ENCODE measurements at regions not wholly inside any gene's neighbourhood (a gene's known extent, or its start where the extent isn't known, plus 50 kb on each side); places are given as distances from the start of the nearest gene placed in this dataset.

GRCh38 chr2:59909147-59909546 is 644.3 kb downstream of the BCL11A start:
- Mint-ChIP-seq H3K4me3 (no peak overlapping the region), H3K27me3 (no peaks in the 10 kb centered on the region), H3K27ac (no peak overlapping the region), H3K4me1 (ENCODE audit: low read depth) (peaks cover 18% of the 10 kb centered on the region), H3K36me3 (ENCODE audit: low read depth) (no peaks in the 10 kb centered on the region), H3K9me3 (no peaks in the 10 kb centered on the region)
- ChIA-PET CTCF (no interaction called here), POLR2A (interaction anchor here (1.7 kb wide), 1 partner anchor 21 kb away, joined by 5 read pairs; no protein-coding TSS in a partner anchor)
- no peaks in the 10 kb centered on the region for H3K9me3 ChIP-seq (ENCODE audit: control insufficient read depth in 1 of 2, insufficient read depth in 1 of 2, low read length in 2 of 2)
- no peak overlapping the region for H3K27ac ChIP-seq (ENCODE audit: low read depth in 1 of 2, low read length in 2 of 2)
- no peak for TF ChIP-seq CTCF (IDR thresholded peaks at IDR 0.05)
- no peaks in the 10 kb centered on the region for H3K4me1 ChIP-seq (ENCODE audit: insufficient read depth, low read length)
- H3K36me3 ChIP-seq (ENCODE audit: insufficient read depth, low read length), result no peaks in the 10 kb centered on the region
- DNase-seq (no peak), ATAC-seq (ENCODE audit: poor library complexity) (no peak)
- H3K27me3 ChIP-seq (ENCODE audit: control insufficient read depth in 1 of 2, insufficient read depth in 2 of 2, low read length in 2 of 2), result no peaks in the 10 kb centered on the region
- intact Hi-C loops (cut with DNase I, micrococcal nuclease), result no loop called here
- no peak overlapping the region for H3K4me3 ChIP-seq (ENCODE audit: low read length)

- Mint-ChIP-seq H3K27me3 (no peaks in the 10 kb centered on the region), H3K36me3 (ENCODE audit: low read depth) (no peaks in the 10 kb centered on the region), H3K9me3 (no peaks in the 10 kb centered on the region), H3K27ac (no peak overlapping the region), H3K4me1 (ENCODE audit: low read depth) (peaks cover 18% of the 10 kb centered on the region), H3K4me3 (no peak overlapping the region)
- no peak for ATAC-seq (ENCODE audit: poor library complexity)
- H3K9me3 ChIP-seq (ENCODE audit: control insufficient read depth in 1 of 2, insufficient read depth in 1 of 2, low read length in 2 of 2), result no peaks in the 10 kb centered on the region
- H3K27me3 ChIP-seq (ENCODE audit: control insufficient read depth in 1 of 2, insufficient read depth in 2 of 2, low read length in 2 of 2), result no peaks in the 10 kb centered on the region
- no peaks in the 10 kb centered on the region for H3K4me1 ChIP-seq (ENCODE audit: insufficient read depth, low read length)
- TF ChIP-seq CTCF (IDR thresholded peaks at IDR 0.05), result no peak
- no peak overlapping the region for H3K27ac ChIP-seq (ENCODE audit: low read depth in 1 of 2, low read length in 2 of 2)
- ChIA-PET CTCF (no interaction called here), POLR2A (no interaction called here)
- no peak for DNase-seq
- no peak overlapping the region for H3K4me3 ChIP-seq (ENCODE audit: low read length)
- no peaks in the 10 kb centered on the region for H3K36me3 ChIP-seq (ENCODE audit: insufficient read depth, low read length)
- intact Hi-C loops (cut with DNase I, micrococcal nuclease), result no loop called here
Observed at GRCh38 chr2:59905731-59906130, 647.7 kb downstream of the BCL11A start.

GRCh38 chr2:59903994-59904544 is 649.4 kb downstream of the BCL11A start:
- H3K36me3 Mint-ChIP-seq (ENCODE audit: low read depth), result no peaks in the 10 kb centered on the region
- no peaks in the 10 kb centered on the region for H3K4me1 ChIP-seq (ENCODE audit: insufficient read depth, low read length)
- no peaks in the 10 kb centered on the region for H3K9me3 ChIP-seq (ENCODE audit: control insufficient read depth in 1 of 2, insufficient read depth in 1 of 2, low read length in 2 of 2)
- H3K36me3 ChIP-seq (ENCODE audit: insufficient read depth, low read length), result no peaks in the 10 kb centered on the region
- H3K27me3 ChIP-seq (ENCODE audit: control insufficient read depth in 1 of 2, insufficient read depth in 2 of 2, low read length in 2 of 2), result no peaks in the 10 kb centered on the region
- no peaks in the 10 kb centered on the region for H3K27me3 Mint-ChIP-seq
- ATAC-seq (ENCODE audit: poor library complexity), result no peak
- ChIA-PET CTCF (no interaction called here), POLR2A (no interaction called here)
- intact Hi-C loops (cut with DNase I, micrococcal nuclease), result no loop called here
- TF ChIP-seq CTCF (IDR thresholded peaks at IDR 0.05), result no peak
- H3K4me3 Mint-ChIP-seq, result no peak overlapping the region
- peaks cover 6% of the 10 kb centered on the region for H3K4me1 Mint-ChIP-seq (ENCODE audit: low read depth)
- H3K4me3 ChIP-seq (ENCODE audit: low read length), result no peak overlapping the region
- no peak overlapping the region for H3K27ac Mint-ChIP-seq
- no peak for DNase-seq
- H3K9me3 Mint-ChIP-seq, result no peaks in the 10 kb centered on the region
- H3K27ac ChIP-seq (ENCODE audit: low read depth in 1 of 2, low read length in 2 of 2), result no peak overlapping the region

All from CD4-positive, alpha-beta T cell (primary cell).